NAMALWA (cell line): ENCODE measurements at regions not wholly inside any gene's neighbourhood (a gene's known extent, or its start where the extent isn't known, plus 50 kb on each side); places are given as distances from the start of the nearest gene placed in this dataset.

Source experiments
- DNase-seq: peaks from one replicate; pipeline ENCODE4 v3.0.0-alpha.2; 2015; ENCODE audit warnings: low spot score

DNA sequence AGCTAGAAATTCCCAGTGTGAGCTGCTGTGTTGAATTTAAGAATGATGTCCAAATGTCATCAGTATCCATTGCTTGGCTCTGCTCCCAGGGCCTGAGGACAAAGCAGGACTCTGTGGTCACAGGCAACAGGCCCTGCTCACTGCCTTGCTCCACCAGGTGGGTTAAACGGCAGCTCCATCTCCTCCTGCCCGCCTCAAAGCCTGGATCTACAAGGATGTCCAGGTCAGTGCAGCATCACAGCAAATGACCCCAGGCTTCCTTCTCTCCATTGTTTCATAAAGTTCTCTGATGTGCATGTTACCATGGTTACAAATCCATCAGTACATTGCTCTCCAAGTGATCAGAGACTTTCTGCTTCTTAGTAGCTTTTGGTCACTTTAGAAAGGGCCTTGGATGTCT is 322.0 kb upstream of the ZNF32 start:
- no peak for DNase-seq

DNA sequence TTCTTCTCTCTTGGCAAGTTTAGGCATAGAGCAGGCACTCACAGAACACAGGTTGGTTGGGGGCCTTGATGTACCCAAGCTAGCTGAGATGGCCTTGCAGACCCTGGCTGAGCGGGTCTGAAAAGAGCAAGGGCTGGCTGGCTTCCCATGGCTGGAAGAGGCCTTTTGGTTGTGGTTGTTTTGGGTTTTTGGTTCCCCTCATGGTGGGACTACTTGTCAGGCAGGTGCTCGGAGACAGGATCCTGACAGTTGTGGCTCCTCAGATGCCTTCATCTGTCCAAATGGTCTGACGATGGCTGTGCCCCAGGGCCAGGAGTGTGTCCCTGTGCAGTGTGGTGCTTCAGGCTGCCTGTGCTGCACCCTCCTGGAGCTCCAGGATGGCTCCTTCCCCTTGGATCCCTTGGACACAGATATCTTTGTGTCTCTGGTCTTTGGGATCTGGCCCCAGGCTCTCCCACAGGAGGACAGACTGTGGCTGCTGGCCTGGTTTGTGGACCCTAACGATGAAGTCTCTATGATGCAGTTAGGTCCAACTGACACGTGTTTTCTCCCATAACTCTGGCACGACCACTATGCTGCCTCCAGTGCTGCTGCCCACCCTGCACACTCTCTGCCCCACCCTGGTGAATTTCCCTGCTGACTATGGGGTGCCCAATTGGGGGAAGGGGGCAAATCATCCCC is 321.5 kb upstream of the ZNF32 start:
- DNase-seq = no peak

- no peak for DNase-seq
These were observed 320.8 kb upstream of the ZNF32 start for GRCh38 chr10:43969506-43969905.

DNA sequence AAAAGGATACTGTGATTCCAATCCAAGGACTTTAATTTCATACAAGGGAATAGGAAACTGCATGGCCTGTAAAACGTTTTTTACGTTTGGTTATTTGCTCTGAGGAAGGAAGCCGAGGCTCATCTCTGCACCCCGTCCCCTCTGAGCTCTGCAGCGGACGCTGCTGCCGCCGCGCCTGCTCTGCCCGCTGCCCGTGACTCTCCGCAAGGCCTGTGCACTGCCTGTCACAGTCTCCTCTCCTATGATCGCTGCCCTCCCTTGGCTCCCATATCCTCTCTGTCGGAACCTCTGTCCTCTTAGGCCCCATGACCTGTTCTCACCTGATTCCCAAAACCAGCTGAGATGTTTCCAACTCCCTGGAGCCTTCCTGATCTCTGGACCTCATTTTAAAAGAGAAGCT is 320.3 kb upstream of the ZNF32 start:
- DNase-seq = no peak

- no peak for DNase-seq
These were observed 319.4 kb upstream of the ZNF32 start for GRCh38 chr10:43968076-43968475.

DNA sequence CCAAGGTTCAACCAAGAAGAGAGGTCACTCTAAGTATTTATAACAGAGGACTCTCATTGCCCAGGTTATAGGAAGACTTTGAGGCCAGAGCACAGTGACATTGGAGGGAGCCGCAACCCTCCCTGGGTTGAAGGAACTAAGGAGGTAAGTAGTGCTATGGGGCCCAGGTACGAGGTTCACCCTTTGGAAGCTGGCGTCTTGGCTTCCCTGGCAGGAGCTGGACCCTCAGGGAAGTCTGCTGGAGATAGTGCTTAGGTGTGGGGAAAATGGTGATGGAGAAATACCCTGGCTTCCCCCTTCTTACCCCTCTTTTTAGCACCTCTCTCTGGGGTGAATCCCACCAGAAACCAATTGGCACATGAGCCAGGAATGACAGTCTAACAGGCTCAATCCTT is 317.9 kb upstream of the ZNF32 start:
- no peak for DNase-seq

GRCh38 chr10:43965918-43966570 is 317.4 kb upstream of the ZNF32 start:
- no peak for DNase-seq

DNA sequence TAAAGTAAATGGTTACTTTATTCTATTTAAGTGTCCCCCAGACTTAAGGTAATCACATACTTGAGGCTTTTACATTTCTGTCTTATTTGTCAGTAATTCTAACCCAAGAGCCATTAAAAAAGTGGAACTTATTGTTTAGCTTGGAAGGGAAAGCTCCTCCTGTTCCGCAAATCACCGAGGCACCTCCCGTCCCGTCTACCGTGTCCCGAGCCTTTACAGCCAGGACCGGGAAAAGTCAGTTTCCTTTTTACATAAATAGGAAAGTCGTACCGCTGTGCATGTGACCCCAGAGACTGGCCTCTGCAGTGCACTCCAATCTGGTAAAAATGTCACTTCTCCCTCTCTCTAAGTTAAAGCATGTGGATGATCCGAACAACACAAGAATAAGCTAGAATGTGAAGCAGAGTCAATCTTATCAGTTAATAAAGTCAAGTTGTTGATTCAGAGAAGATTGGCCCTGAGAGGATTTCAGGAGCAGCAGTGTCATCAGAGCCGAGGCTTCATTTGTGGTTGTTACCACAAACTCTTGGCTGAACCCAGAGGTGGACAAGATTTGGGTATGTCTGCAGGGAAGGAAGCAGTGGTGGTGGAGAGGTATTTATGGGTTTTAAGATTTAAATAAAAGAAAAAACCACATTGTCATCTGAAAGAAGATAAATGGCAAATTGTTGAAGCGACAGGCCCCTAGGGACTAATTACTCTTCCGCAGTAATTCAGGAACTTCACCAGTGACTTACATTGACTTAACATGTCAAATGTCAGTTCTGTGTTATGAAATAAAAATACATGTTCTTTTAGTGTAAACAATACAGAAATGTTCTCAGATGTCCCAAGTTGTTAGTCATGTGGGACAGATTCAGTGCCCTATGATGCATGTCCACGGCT is 316.6 kb upstream of the ZNF32 start:
- peak; percentile 2 for DNase-seq

DNA sequence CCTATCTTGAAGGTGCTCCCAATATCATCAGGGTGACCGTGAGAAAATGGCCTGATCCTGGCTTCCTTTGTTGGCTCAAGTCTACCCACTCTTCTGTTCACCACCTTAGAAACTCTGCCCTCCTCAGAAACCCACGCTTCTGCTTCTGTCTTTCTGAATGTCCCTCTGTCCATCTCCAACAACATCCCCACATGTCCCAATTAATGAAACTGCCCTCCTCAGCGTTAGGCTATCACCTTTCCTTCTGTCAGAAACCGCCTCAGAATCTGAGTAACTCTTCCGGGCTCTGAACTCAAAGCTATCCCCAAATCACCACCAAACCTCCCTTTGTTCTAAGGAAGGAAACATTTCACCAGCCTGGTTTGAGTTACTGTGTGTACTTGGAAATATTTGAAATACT is 315.8 kb upstream of the ZNF32 start:
- no peak for DNase-seq

GRCh38 chr10:43963793-43964425 is 315.2 kb upstream of the ZNF32 start:
- no peak for DNase-seq

DNA sequence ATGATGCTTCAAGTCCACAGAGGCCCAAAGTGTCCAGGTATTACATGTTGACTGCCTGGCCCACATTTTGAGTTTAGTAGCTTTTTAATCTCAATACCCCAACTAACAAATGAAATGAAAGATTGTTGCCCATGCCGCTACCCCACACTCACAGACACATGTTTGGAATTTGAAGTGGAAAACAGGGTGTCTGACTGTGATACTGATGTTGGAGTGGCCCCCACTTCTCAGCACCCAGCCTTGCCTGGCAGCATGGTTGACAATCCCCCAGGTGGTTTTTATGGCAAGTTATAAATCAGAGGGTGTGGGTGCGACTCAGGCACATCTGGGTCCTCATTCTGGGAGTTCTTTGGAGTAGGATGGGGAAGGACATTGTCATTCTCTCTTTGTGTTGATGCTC is 314.7 kb upstream of the ZNF32 start:
- no peak for DNase-seq

DNA sequence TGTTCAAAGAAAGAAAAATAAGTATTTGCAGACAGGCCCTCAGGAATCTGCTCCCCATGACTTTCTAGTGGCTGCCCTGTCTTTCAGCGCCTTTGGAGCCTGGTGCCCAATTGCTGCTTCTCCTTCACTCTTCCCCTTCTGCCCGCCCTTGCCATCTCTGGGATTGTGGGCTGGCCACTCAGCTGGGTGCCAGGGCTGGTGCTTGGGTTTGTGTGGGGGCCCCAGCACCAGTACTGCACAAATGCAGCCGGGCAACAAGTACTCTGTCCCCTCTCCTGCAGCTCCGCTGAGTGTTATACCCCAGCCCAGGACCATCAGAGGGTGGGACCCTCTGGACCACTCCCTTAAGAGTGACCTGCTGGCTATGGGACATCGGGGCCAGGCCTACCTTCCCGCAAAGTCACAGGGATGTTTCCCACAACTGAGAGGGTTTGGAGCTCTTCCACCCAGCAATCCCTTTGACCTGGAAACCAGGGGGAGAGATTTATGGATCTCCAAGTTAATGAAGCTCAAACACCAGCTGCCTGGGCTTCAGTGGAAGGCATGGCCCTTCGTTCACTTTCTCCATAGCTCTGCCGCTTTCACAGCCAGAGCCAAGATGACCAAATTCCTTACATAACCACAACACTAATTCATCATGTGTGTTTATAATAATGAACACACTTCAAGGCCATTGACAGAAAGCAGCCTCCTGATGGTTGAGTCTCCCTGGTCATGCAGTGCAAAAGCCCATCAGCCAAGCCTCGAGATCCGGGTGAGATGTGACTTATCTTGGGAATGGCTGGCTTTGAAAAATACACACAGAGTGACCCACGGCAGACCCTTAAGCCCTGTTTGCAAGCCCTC is 313.9 kb upstream of the ZNF32 start:
- no peak for DNase-seq

DNA sequence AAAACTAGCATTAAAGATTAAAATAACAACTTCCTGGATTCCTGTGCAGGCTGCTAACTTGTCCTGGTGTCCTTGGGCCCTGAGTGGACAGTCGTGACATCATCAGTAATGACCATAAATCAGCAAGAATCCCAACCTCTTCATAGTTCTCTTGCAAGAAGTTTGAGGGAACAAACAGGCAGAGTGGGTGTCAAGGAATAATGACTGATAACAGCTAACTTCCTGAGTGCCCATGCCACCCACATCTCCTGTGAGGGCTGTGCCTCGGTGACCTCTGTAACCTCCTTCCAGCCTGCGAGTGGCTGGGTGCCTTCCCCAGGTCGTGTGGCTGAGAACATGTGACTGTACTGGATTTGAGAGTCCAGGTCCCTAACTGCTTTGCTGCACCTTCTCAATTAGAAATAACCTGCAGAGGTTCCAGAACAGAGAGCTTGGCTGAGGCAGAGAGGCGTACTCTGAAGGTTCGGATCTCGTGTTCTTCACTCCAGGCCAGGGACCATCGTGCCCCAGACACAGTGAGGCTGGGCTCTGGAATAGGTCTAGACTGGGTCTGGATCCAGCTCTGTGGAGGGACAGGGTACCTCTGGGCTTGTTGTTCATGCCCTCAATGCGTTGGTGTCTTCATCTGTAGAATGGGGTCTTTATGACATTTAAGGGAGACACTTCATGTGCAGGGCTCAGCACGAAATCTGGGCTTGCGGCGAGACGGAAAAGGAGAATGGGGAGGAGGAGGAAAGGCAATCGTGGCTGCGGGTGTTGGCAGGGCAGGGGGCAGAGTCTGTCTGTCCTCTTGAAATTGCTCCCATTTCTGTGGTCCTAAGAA is 313.1 kb upstream of the ZNF32 start:
- DNase-seq = no peak

DNA sequence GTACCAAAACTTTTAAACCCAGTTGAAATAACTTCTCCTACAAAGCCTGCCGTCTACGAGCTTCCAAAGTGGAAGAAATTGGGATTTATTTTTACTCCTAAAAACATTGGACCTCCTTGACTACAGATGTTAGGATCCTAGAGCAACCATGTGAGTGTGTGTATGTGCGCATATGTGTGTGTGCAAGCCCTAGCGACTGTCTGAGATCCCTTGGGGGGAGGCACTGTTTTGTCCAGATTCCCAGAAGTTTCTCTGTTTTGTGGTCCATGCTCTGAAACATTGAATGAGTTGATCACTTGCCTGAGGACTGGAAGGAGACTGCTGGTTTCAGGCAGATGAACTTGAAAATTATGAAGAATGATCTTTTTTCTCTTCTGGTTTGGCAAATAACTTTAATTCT is 312.3 kb upstream of the ZNF32 start:
- no peak for DNase-seq

DNA sequence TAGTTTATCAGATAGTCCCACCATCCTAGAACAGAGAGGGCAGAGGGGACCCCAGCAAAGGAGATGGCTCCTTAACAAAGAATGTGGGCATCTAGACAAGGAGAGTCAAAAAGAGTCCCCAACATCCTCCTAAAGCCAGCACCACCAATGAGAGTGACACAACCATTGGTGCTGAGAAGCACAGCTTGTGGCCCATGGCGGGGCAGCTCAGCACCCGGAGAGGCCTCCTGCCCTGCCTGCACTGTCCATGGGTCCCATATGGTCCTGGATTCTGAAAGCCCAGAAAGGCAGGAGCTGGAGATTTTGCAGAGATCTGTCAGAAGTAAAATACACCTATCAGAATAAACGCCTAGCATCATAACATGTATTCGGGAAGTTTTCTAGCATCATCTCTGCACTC is 311.8 kb upstream of the ZNF32 start:
- no peak for DNase-seq

- no peak for DNase-seq
These were observed 311.4 kb upstream of the ZNF32 start for GRCh38 chr10:43960135-43960415.

DNA sequence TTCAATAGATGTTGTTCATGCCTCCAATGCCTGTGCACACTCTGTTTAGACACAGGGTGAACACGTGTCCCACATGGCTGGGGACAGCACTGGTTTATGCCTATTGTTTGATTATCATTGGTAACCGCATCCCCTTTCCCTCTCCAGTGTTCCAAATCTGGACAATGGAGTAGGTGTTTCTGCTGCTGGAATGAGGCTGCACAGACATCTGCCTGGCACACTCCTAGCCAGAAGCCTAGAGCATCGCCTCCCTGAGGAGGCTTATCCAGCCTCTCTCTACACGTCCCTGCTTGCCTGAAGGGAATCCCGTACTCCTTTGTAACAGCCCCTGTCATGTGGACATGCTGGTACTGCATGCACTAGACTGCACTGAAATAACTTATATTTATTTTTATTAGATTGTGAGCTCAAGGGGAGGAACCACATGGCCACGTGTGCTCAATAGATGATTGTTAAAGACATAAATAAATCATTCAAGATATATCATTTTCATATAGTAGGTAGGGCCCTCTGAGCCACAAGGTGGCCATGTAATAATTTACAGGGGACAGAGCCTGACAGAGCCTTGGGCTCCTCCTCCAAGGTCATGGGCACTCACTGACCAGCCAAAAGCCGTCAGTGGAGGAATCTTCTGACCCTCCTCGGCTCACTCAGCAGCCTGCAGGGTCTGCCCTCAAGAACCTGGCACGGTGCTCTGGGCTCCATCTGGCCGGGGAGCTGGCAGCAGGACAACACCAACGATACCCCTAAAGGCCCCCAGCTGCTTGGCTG is 310.9 kb upstream of the ZNF32 start:
- DNase-seq = no peak

- DNase-seq = no peak
These were observed 310.3 kb upstream of the ZNF32 start for GRCh38 chr10:43958964-43959363.

DNA sequence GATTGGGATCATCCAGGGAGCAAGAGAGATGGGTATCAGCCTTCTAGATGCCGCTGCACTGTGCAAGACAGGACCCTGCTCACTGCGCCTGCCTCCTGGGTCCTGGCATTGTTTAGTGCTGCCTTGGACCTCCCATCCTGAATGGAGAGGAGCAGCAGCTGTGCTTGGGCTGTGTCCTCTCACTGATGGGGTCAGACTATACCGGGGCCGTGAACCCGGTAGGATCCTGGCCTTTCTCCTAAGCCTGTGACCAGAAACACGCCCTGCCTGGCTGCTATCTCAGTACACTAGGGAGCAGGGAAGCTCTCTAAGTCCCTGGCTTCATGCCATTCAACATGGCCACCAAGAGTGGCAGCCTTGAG is 309.4 kb upstream of the ZNF32 start:
- DNase-seq = no peak
